ENCODE measurements at regions not wholly inside any gene's neighbourhood (a gene's known extent, or its start where the extent isn't known, plus 50 kb on each side); places are given as distances from the start of the nearest gene placed in this dataset.

DNA sequence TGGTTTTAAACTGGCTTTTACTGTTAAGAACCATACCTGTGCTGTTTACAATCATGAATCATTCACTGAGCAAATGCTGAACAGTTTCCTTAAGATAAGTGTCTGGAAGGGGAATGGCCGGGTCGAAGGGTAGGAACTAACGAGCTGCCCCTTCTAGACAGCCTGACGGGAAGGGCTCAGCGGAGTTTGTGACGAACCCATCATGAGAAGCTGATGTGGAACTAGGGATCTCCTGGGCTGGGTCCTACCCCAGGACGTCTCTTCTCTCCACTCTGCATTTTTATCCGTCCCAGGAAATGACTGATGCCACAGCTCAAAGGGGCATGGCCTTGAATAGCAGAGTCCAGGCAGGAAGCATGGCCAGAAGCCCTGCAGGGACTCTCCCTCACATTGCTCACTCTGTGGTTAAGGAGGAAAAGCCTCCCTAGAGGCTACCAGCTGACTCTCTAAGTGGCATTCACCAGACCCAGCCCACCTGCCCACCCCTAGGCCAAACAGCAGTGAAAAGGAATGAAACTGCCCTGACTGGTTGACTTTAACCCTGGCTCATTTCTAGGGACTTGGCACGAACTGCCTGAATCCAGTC is 112.0 kb downstream of the PFKFB3 start:
- TF ChIP-seq, protein P1, sequence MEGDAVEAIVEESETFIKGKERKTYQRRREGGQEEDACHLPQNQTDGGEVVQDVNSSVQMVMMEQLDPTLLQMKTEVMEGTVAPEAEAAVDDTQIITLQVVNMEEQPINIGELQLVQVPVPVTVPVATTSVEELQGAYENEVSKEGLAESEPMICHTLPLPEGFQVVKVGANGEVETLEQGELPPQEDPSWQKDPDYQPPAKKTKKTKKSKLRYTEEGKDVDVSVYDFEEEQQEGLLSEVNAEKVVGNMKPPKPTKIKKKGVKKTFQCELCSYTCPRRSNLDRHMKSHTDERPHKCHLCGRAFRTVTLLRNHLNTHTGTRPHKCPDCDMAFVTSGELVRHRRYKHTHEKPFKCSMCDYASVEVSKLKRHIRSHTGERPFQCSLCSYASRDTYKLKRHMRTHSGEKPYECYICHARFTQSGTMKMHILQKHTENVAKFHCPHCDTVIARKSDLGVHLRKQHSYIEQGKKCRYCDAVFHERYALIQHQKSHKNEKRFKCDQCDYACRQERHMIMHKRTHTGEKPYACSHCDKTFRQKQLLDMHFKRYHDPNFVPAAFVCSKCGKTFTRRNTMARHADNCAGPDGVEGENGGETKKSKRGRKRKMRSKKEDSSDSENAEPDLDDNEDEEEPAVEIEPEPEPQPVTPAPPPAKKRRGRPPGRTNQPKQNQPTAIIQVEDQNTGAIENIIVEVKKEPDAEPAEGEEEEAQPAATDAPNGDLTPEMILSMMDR (IDR thresholded peaks at IDR 0.05 in 4 of 5, conservative IDR thresholded peaks at IDR 0.05 in 1 of 5): no peak
- TF ChIP-seq POLR2A (IDR thresholded peaks at IDR 0.05): no peak

Data from gastrocnemius medialis (tissue), 4 donors.